K562 (cell line): ENCODE measurements at regions not wholly inside any gene's neighbourhood (a gene's known extent, or its start where the extent isn't known, plus 50 kb on each side); places are given as distances from the start of the nearest gene placed in this dataset.

ENCODE experiments used
- ATAC-seq: fragments of 200-7000 bp; cut with Tn5 transposase; 3 replicates; pipeline ENCODE4 v1.9.1; 2020; ENCODE audit warnings: moderate library complexity
- BruUV-seq: library from RNA; stranded (reverse); fragments of 400-500 nt; replicated peaks from 2 replicates; lab custom pipeline; 2021; lab: Mats Ljungman, UMichigan
- CTCF ChIA-PET: fragments of 300-600 bp; formaldehyde crosslinking; extraction: SDS; loops from one replicate; lab custom pipeline; 2021; ENCODE audit warnings: low intra/inter-chr PET ratio; lab: Yijun Ruan, JAX
- POLR2A ChIA-PET: fragments of 300-600, 350-650 bp; sonication (Branson Sonifier 250); formaldehyde crosslinking; extraction: SDS; loops from one replicate; lab custom pipeline; 2021; ENCODE audit warnings: antibody characterized with exemption, inconsistent platforms; lab: Yijun Ruan, JAX
- DNase-seq, 4 experiments: peaks; one replicate each; pipeline versions ENCODE4 v3.0.0 to v3.0.0-alpha.2; 2011 to 2018; ENCODE audit warnings: low spot score in 3 of 4, mixed read lengths in 3 of 4; ENCODE audit errors: extremely low read depth in 1 of 4
- FAIRE-seq: peaks from 2 replicates; lab custom pipeline; 2011; peaks lifted over from hg19 to GRCh38; lab: Jason Lieb, UNC
- H2AFZ ChIP-seq: 2 replicates; pipeline ENCODE4 v1.6.0; 2011; ENCODE audit warnings: low read depth, low read length, control low read depth, inconsistent platforms
- H3K27ac ChIP-seq: fragments of 200-600 bp; 3 replicates; pipeline ENCODE4 v1.8.0; 2011; ENCODE audit warnings: low read depth, mild to moderate bottlenecking, control low read depth, inconsistent platforms, low read length, moderate library complexity, mixed read lengths; ENCODE audit errors: extremely low read depth
- H3K27me3 ChIP-seq, 2 experiments: fragments of 300-600 bp in 1 of 2; 2 replicates in 1 of 2; 3 replicates in 1 of 2; pipeline versions ENCODE4 v1.6.0 to v1.8.0; 2011; ENCODE audit warnings: inconsistent platforms in 2 of 2, low read length in 2 of 2, mild to moderate bottlenecking in 1 of 2, mixed read lengths in 1 of 2, moderate library complexity in 1 of 2; ENCODE audit not compliant: control insufficient read depth in 2 of 2, insufficient read depth in 2 of 2
- H3K36me3 ChIP-seq: fragments of 300-600 bp; 3 replicates; pipeline ENCODE4 v1.8.0; 2011; ENCODE audit warnings: mild to moderate bottlenecking, low read length, inconsistent platforms; ENCODE audit not compliant: control insufficient read depth, insufficient read depth
- H3K4me1 ChIP-seq, 2 experiments: fragments of 200-600 bp in 1 of 2; replicated peaks in 1 of 2; 2 replicates in 1 of 2; 3 replicates in 1 of 2; pipeline versions ENCODE4 v1.5.1 to v1.8.0; 2011; ENCODE audit warnings: inconsistent platforms in 2 of 2, low read length in 2 of 2, mild to moderate bottlenecking in 1 of 2, mixed read lengths in 1 of 2, moderate library complexity in 1 of 2; ENCODE audit not compliant: control insufficient read depth in 2 of 2, insufficient read depth in 2 of 2
- H3K4me2 ChIP-seq: 2 replicates; pipeline ENCODE4 v1.6.1; 2011; ENCODE audit warnings: low read length, control low read depth, inconsistent platforms, mixed read lengths; ENCODE audit not compliant: insufficient read depth
- H3K4me3 ChIP-seq: fragments of 200-600 bp; sonication (generic), shearing (Covaris generic); 2 replicates; pipeline ENCODE4 v1.5.1; 2016; ENCODE audit warnings: control low read depth, inconsistent platforms
- H3K79me2 ChIP-seq: fragments of 200-600 bp; 3 replicates; pipeline ENCODE4 v1.8.0; 2011; ENCODE audit warnings: low read length, inconsistent platforms; ENCODE audit not compliant: control insufficient read depth, insufficient read depth
- H3K9ac ChIP-seq, 2 experiments: 2 replicates each; pipeline versions ENCODE4 v1.6.0 to v1.6.1; 2011; ENCODE audit warnings: low read depth in 2 of 2, low read length in 2 of 2, control low read depth in 1 of 2, inconsistent platforms in 1 of 2, mild to moderate bottlenecking in 1 of 2, mixed read lengths in 1 of 2; ENCODE audit not compliant: insufficient read depth in 1 of 2
- H3K9me1 ChIP-seq: one replicate; pipeline ENCODE4 v1.6.0; 2011; ENCODE audit warnings: inconsistent platforms, mild to moderate bottlenecking, low read length, moderate library complexity; ENCODE audit not compliant: control insufficient read depth, insufficient read depth
- H3K9me3 ChIP-seq: replicated peaks from 2 replicates; pipeline ENCODE4 v1.5.1; 2011; ENCODE audit warnings: low read depth, low read length, inconsistent platforms; ENCODE audit not compliant: control insufficient read depth, insufficient read depth
- H4K20me1 ChIP-seq: replicated peaks from 2 replicates; pipeline ENCODE4 v1.6.1; 2011; ENCODE audit warnings: low read length, inconsistent platforms, mixed read lengths; ENCODE audit not compliant: control insufficient read depth, insufficient read depth
- BRF1 ChIP-seq: IDR thresholded peaks from 3 replicates; pipeline ENCODE4 v1.6.1; 2011; ENCODE audit warnings: borderline replicate concordance, mild to moderate bottlenecking; ENCODE audit not compliant: insufficient read length; ENCODE audit errors: extremely low read depth
- GATA2 ChIP-seq: sonication (generic); formaldehyde crosslinking; IDR thresholded peaks from 2 replicates; pipeline ENCODE4 v1.4.0; 2020; ENCODE audit warnings: mild to moderate bottlenecking, missing genetic modification reagents
- POLR2AphosphoS5 ChIP-seq: IDR thresholded peaks from 2 replicates; pipeline ENCODE4 v1.6.1; 2011; ENCODE audit warnings: mild to moderate bottlenecking, low read depth, low read length, moderate library complexity; ENCODE audit not compliant: control insufficient read depth, insufficient read depth
- THRA ChIP-seq: fragments of 450-650 bp; IDR thresholded peaks from 2 replicates; pipeline ENCODE4 v1.6.1; 2017; ENCODE audit warnings: mild to moderate bottlenecking, moderate library complexity
- ZNF311 ChIP-seq: fragments of 250-450 bp; sonication (Bioruptor Pico); IDR thresholded peaks from 2 replicates; pipeline ENCODE4 v1.4.0; 2020; ENCODE audit warnings: mild to moderate bottlenecking, moderate library complexity
- WGBS: fragments of 100-300 bp; shearing (Covaris generic); methylation state at CpG from one replicate; pipeline ENCODE4 v1.1.6; 2016; ENCODE audit warnings: low coverage, mixed read lengths; ENCODE audit not compliant: insufficient coverage; ENCODE audit errors: missing lambda C conversion rate; 5-methylcytosine and 5-hydroxymethylcytosine counted together
- in situ Hi-C: fragments of 300-500 bp; cut with MboI; formaldehyde crosslinking; loops from 4 replicates; pipeline ENCODE4 v1.15.0; 2018; ENCODE audit warnings: inconsistent platforms, mixed read lengths
- intact Hi-C: fragments of 100-400 bp; cut with micrococcal nuclease; formaldehyde crosslinking; loops from 2 replicates; pipeline ENCODE4 v1.14.2; 2022
- TF ChIP-seq, protein P1 (sequence below): fragments of 450-650 bp; IDR thresholded peaks from 2 replicates; pipeline ENCODE4 v1.6.1; 2016

DNA sequence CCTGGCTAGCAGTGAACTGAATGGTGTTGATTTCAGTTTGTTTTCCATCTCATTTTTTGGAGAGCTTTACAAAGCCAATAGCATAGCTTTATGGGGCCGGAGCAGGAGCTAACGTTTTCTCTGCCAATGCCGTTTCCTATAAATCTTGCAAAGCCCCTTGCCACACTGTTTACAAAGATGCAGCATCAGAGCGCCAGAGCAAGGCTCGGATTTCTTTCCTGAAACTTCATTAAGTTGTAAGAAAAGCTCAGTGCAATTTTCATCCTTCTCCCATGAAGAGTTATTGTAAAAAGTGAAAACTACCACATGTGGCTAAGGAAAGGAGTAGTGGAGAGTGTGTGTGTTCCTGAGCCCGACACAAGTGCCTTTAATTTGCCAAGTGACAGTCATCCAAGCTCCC, 178.2 kb upstream of the GDNF start:
- H3K4me2 ChIP-seq = no peak overlapping the region
- FAIRE-seq (no peak), DNase-seq (no peak), ATAC-seq (no peak)
- no peaks in the 10 kb centered on the region for H3K79me2 ChIP-seq
- no peak overlapping the region for H3K27ac ChIP-seq
- no peaks in the 10 kb centered on the region for H3K9me3 ChIP-seq
- H4K20me1 ChIP-seq = no peaks in the 10 kb centered on the region
- no TSS peak for BruUV-seq
- in situ Hi-C loops (no loop called here), intact Hi-C loops (no loop called here)
- no peak overlapping the region for H3K4me3 ChIP-seq
- WGBS = 0% methylated on average over 6 of the region's 6 CpGs
- no peaks in the 10 kb centered on the region for H3K4me1 ChIP-seq
- no peak overlapping the region for H2AFZ ChIP-seq
- peaks cover 5 to 8% of the 10 kb centered on the region in 2 experiments; a peak in 2 of 5 replicates for H3K27me3 ChIP-seq
- CTCF ChIA-PET = no interaction called here
- H3K9ac ChIP-seq = no peak overlapping the region
- no peaks in the 10 kb centered on the region for H3K36me3 ChIP-seq
- TF ChIP-seq ZNF311 (CRISPR knock-in tag) (no peak), POLR2AphosphoS5 (no peak), GATA2 (CRISPR knock-in tag) (no peak), BRF1 (no peak)
- TF ChIP-seq, protein P1, sequence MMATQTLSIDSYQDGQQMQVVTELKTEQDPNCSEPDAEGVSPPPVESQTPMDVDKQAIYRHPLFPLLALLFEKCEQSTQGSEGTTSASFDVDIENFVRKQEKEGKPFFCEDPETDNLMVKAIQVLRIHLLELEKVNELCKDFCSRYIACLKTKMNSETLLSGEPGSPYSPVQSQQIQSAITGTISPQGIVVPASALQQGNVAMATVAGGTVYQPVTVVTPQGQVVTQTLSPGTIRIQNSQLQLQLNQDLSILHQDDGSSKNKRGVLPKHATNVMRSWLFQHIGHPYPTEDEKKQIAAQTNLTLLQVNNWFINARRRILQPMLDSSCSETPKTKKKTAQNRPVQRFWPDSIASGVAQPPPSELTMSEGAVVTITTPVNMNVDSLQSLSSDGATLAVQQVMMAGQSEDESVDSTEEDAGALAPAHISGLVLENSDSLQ = no peak
- POLR2A ChIA-PET = interaction anchor here (1.0 to 1.4 kb wide), 2 partner anchors 17 to 20 kb away, joined by 3 read pairs; no protein-coding TSS in a partner anchor
- no peaks in the 10 kb centered on the region for H3K9me1 ChIP-seq

GRCh38 chr5:38013107-38013506, 173.3 kb upstream of the GDNF start:
- intact Hi-C loops = no loop called here
- POLR2A ChIA-PET = no interaction called here
- Histone ChIP-seq H3K4me3 (no peak overlapping the region), H3K9ac (no peak overlapping the region), H3K9me3 (no peaks in the 10 kb centered on the region), H3K27ac (no peak overlapping the region)
- TF ChIP-seq THRA = no peak
- TF ChIP-seq, all 486 proteins: peak for 0
- no peaks in the 10 kb centered on the region for H3K9me1 ChIP-seq
- no TSS peak for BruUV-seq
- no peak for FAIRE-seq
- no peak for DNase-seq
- 0% methylated on average over 3 of the region's 3 CpGs for WGBS
- CTCF ChIA-PET = no interaction called here
- H3K4me1 ChIP-seq = no peaks in the 10 kb centered on the region
- no peaks in the 10 kb centered on the region for H3K79me2 ChIP-seq
- in situ Hi-C loops = no loop called here
- no peak overlapping the region for H3K4me2 ChIP-seq
- H3K36me3 ChIP-seq = no peaks in the 10 kb centered on the region
- ATAC-seq = no peak
- peaks cover 0 to 8% of the 10 kb centered on the region in 2 experiments; a peak in 1 of 5 replicates for H3K27me3 ChIP-seq
- H2AFZ ChIP-seq = no peak overlapping the region
- no peaks in the 10 kb centered on the region for H4K20me1 ChIP-seq
